ENCODE measurements at regions not wholly inside any gene's neighbourhood (a gene's known extent, or its start where the extent isn't known, plus 50 kb on each side); places are given as distances from the start of the nearest gene placed in this dataset.

- no peak for DNase-seq
These were observed 441.4 kb upstream of the ZNF507 start for GRCh38 chr19:31903979-31904378.

GRCh38 chr19:31906111-31906871 lies 439.1 kb upstream of the ZNF507 start:
- no peak for DNase-seq

DNA sequence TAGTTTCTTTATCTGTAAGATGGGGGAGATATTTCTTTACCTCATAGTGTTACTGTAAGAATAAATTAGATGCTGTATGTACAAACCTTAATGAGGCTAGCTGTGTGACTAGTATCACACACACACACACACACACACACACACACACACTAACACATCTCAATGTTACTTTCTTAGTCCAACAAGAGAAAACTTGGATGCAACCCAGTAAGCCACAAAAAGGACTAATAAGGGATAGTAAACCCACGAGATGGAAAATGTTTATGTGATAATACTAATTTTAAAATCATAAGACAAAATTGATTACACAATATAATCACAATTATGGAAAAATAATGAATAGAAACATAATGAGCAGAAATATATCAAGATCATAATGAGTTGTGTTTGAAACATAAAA lies 437.7 kb upstream of the ZNF507 start:
- no peak for DNase-seq

- no peak for DNase-seq
These were observed 437.3 kb upstream of the ZNF507 start for GRCh38 chr19:31908080-31908479.

DNA sequence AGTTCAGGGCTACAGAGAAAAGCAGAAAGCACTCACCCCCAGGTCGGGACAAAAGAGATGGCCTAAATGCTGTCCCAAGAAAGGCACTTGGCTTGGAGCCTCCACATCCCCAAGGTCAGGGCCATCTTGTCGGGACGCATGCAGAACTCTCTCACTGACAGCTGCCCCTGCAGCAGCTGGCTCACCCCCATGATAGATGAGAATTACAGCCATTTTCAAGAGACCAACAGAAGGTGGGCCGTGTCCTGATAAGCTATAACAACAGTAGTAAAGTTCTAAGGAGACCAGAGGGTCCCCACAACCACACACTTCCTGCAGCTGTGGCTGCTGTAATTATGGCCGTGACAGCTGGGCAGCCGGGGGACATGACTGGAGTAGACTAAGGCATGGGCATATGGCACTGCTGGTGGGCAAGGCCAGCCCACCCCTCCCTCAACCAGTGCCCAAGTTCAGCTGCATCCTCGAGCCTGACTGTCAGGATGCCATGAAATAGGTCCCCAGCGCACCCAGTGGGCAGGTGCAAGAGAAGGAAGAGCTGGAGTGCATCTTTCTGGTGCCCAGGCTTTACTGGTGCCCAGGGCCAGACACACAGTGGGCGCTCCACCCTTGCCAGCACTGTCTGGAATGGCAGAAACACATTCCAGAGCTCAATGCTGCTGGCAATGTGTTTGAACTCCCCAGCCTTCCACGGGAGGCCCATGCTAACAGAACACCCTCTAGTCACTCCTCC lies 436.7 kb upstream of the ZNF507 start:
- no peak for DNase-seq

DNA sequence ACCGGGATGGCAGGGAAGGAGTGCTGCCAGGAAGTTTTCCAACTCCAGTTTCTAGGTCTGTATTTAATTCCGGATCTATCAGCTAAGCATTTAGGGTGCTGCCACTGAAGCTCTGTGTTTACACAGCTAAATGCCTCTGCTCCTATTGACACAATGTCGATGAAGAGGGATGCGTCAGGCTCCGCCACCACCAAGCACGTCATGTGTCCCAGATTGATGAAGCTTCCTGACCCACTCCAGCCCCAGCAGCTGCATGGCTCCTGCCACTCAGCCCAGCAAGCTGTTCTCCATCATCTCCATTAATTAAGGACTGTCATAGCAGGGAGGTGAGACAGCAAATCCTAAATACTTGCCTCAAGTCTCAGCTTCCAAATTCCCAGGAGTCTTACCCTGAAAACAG lies 435.2 kb upstream of the ZNF507 start:
- DNase-seq: no peak

GRCh38 chr19:31911577-31911976 lies 433.8 kb upstream of the ZNF507 start:
- no peak for DNase-seq

DNA sequence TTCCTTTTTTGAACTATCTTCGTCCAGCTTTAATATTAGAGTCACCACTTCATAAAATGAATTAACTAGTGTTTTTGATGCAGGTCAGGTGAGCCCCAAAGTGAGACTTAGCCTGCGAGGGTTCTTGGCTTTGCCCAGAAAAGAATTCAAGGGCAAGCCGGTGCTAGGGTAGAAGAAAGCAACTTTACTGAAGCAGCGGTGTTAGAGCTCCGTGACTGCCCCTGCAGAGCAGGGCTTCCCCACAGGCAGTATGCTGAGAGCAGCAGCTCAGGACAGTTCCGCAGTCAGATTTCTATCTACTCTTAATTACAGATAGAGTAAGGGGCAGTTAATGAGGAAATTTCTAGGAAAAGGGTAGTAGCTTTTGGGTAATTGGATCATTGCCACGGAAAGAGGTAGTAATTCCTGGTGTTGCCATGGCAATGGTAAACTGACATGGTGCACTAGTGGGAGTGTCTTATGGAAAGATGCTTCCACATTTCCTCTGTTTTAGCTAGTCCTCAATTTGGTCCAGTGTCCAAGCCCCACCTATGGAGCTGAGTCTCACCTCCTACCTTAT lies 432.2 kb upstream of the ZNF507 start:
- DNase-seq: no peak

- DNase-seq: no peak
These were observed 415.0 kb upstream of the ZNF507 start for GRCh38 chr19:31930401-31930800.

DNA sequence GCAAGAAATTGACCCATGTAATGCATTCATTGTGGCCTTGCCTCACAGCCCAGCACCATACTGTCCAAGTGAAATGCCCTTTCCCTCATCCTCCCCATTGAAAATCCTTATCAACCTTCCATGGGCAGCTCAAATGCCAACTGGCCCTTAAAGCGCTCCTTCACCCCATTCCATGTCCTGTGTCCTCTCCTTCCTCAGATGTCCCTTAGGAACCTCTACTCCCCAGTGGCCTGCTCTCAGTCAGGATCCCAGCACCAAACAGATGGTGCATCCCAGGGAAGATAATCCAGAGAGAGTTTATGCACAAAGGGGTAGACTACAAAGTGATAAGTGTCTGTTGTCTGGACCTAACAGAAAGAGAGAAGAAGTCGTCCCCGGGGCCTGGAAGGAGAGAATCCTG lies 407.4 kb upstream of the ZNF507 start:
- no peak for DNase-seq

GRCh38 chr19:31938675-31939074 lies 406.7 kb upstream of the ZNF507 start:
- DNase-seq: no peak

- DNase-seq: no peak
These were observed 405.0 kb upstream of the ZNF507 start for GRCh38 chr19:31940396-31940795.

GRCh38 chr19:31943191-31943661 lies 402.2 kb upstream of the ZNF507 start:
- DNase-seq: no peak

- DNase-seq: no peak
These were observed 401.6 kb upstream of the ZNF507 start for GRCh38 chr19:31943778-31944177.

DNA sequence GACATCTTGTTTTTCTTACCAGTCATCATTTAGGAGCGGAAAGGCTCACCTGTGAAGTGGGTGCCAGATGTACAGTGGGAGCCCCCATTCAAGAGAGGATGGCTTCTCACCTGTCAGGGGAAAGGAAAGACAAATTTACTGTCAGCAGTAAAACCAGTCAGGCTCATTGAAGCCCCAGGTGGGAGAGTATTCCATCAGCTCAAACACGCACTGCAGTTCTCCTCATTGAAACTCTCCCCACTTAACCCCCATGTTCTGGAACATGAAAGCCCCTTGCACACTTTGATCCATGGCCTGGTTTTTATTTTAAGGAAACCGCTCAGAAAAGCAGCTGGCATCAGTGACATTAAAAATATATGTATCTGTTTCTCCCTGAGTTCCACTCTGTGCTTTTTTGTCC lies 401.1 kb upstream of the ZNF507 start:
- no peak for DNase-seq

DNA sequence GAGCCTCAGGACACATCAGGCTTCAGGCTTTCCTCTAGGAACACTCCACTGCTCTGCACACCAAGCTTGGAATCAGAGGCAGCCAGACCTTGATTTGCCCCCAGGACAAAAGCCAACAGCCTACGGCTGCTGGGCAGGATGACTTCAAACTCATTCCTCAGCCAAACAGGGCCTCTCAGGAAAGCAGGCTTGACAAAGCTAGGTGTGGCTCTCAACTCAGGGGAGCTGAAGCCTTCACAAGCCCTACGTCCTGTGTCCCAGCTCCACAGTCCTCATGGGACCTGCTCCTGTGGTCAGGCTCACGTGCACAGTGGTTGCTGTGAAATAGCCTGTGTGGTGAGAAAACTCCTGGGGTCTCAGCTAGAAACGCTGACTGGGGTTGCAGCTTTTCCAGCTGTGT lies 398.9 kb upstream of the ZNF507 start:
- DNase-seq: no peak

DNA sequence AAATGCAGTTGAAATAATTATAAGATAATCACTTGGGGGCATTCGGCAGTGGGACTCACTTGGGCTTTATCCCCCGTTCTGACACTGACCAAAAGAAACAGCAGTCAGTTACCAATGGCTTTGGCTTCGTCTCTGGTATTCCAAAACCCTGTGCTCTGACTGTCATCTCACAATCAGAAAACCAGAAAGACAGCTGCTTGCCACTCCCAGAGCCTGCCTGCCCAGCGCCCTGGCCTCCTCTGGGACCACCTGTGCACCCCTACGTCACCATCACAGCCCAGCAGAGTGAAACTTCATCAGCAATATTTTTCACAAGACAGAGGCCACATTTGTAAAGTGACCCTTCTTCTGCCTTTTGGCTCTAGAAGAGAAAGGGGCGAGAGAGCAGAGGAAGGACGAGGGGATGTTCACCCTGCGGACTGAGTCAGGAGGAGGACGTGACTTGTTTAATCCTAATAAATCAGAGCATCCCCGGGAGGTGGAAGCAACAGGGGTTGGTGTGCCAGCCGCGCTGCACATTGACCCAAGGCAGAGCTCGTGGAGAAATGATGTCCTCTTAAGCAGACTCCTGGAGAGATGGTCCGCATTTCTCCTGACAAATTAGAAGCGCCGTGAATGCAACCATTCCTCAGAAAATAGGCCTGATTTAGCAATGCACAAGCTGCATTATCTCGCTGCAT lies 397.8 kb upstream of the ZNF507 start:
- no peak for DNase-seq

DNA sequence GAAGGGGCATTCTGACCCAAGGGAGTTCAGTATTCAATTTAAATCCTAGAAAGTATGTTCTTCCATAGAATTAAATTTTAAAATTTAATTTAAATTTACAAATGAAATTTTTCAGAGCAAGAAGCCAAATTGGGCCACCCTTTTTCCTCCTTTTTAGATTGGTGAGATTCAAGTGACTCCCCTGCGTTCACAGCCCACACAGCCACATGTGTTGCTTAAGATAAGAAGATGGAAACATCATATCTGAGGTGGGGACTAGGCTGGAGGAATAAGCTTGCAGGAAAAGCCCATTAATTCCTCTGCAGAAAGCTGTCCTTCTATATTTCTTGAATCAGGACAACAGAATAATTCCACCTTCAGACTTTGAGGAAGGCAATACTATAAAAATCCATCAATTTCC lies 392.7 kb upstream of the ZNF507 start:
- no peak for DNase-seq

DNA sequence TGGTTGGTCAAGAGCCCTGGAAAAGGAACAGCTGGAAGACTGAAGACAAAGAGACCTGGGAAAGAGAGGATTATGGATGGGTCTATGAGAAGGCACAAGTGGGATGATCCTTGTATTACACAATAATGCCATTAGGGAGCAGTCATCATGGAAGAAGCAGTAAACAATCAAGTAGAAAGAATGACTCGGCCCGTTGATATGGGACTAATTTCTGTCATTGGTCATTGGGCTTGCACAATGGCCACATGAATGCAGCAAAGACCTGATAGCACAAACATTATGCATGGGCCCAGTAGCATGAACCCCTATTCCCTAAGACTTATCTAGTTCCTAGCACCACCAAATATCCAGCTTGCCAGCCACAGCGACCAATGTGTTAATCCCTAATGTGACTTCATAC lies 390.3 kb upstream of the ZNF507 start:
- no peak for DNase-seq

DNA sequence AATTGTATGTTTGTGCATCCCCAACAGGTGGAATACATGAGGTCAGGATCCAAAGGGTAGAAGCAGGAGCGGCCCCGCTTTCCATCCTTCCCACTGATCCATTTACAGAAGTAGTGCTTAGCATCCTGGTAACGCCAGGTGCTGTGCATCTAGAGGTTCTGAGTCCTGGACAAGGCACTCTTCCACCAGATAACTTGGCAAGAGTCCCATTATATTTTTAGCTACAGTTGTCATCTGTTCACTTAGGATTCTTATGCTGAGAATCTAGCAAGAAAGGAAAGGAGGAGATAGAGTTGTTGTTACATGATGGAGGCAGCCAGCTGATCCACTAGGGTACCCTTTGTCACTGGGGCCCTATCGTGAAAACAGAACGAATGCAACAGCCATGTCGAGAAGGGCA lies 389.5 kb upstream of the ZNF507 start:
- no peak for DNase-seq

DNA sequence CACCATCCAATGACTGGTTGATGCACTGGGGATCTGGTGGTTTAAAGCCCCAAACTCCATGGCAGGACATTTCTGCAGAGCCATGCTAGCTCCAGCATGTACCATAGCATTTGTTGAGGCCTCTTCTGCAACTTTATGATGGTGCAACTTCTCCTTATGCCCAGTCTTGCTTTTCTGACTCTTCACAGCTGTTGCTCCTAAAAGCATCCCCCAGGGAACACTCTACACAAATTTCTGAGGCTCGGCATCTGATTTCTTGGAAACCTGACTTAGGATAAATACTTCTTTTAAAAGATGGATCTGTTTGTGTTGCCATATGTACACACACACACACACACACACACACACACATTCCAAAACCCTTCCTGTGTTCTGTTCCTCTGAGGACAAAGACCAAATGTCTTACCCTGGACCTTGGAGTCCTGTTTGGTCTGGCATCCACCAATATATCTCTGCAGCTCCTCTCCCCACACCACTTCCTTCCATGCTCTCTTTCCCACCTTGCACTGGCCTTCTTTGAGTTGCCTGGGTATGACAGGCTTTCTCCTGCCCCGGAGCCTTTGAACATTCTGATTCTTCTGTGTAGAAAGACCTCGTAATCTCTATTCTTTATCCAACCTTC lies 388.5 kb upstream of the ZNF507 start:
- no peak for DNase-seq

DNA sequence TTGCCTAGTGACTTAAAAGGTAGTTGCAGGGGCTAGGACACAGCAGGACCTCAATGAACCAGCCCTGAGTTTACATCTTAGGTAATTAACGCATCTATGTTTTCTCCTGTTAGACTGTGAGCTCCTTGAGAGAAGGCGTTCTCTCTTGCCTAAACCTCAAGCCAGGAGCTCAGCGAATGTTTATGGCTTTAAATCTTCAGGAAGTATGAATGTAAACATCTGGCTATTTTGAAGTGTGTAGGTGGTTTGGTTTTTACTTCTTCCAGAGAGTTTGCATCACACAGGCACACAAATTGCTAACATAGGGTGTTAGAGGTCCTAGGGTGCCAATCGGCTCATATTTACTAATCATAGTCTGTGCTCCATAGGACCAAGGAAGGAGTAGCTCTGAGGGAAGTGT lies 387.7 kb upstream of the ZNF507 start:
- DNase-seq: no peak

DNA sequence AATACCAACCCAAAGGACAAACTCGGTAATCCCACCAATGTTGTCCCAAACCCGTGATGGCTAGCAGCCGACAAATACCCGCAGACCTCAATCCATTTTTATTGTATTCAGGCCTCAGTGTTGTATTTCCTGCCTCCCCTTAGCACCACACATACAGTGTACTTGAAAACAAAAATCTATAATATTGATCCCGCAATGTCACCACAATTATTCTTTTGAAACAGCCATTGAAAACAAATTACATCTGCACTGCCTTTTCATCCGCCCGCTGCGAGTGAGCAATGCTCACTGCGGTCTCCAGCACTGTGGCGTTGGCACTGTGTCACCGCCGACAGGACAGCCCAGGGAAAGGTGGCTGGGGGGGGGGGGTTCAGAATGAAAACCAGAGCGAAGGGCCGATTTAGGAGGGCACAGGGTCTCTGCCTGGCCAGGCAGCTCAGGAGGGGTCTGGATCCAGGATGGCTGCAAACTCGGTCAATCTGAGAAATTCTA lies 385.8 kb upstream of the ZNF507 start:
- no peak for DNase-seq

Data from amniotic stem cell (primary cell).